Endothelial cell of umbilical vein (primary cell): ENCODE measurements at regions not wholly inside any gene's neighbourhood (a gene's known extent, or its start where the extent isn't known, plus 50 kb on each side); places are given as distances from the start of the nearest gene placed in this dataset.

ENCODE experiments used
- BruUV-seq: library from RNA; stranded (reverse); fragments of 400-500 nt; replicated peaks from 2 replicates; lab custom pipeline; 2021; lab: Mats Ljungman, UMichigan
- CTCF ChIA-PET: fragments of 300-600, 350-600 bp; sonication (Branson Sonifier 250); formaldehyde crosslinking; loops from one replicate; lab custom pipeline; 2021; ENCODE audit warnings: antibody characterized with exemption, inconsistent platforms; lab: Charles Lee
- POLR2A ChIA-PET: fragments of 300-600, 350-600 bp; sonication (Branson Sonifier 250); formaldehyde crosslinking; loops from one replicate; lab custom pipeline; 2021; ENCODE audit warnings: antibody characterized with exemption, inconsistent platforms; lab: Charles Lee
- DNase-seq: peaks from one replicate; pipeline ENCODE4 v3.0.0-alpha.2; 2011; ENCODE audit warnings: low read depth, low spot score
- FAIRE-seq: peaks from 2 replicates; lab custom pipeline; 2011; peaks lifted over from hg19 to GRCh38; lab: Jason Lieb, UNC
- H2AFZ ChIP-seq: 2 replicates; pipeline ENCODE4 v1.6.0; 2012; ENCODE audit warnings: low read depth, low read length, control low read depth, inconsistent platforms
- H3K27ac ChIP-seq: 2 replicates; pipeline ENCODE4 v1.5.1; 2011; ENCODE audit warnings: low read depth, mild to moderate bottlenecking, control low read depth, low read length, moderate library complexity; ENCODE audit not compliant: insufficient read depth
- H3K27me3 ChIP-seq, 2 experiments: 2 replicates each; pipeline versions ENCODE4 v1.6.0 to v1.6.1; 2011; ENCODE audit warnings: low read length in 2 of 2, mixed read lengths in 1 of 2; ENCODE audit not compliant: control insufficient read depth in 2 of 2, insufficient read depth in 2 of 2
- H3K36me3 ChIP-seq, 2 experiments: 2 replicates in 1 of 2; 3 replicates in 1 of 2; pipeline ENCODE4 v1.5.1; 2011; ENCODE audit warnings: low read length in 2 of 2, mild to moderate bottlenecking in 1 of 2, moderate library complexity in 1 of 2; ENCODE audit not compliant: control insufficient read depth in 2 of 2, insufficient read depth in 2 of 2; ENCODE audit errors: extremely low read depth in 1 of 2
- H3K4me1 ChIP-seq: 3 replicates; pipeline ENCODE4 v1.5.1; 2011; ENCODE audit warnings: mild to moderate bottlenecking, low read length; ENCODE audit not compliant: control insufficient read depth, insufficient read depth; ENCODE audit errors: extremely low read depth
- H3K4me2 ChIP-seq: 2 replicates; pipeline ENCODE4 v1.6.1; 2011; ENCODE audit warnings: low read length, control low read depth, mixed read lengths; ENCODE audit not compliant: insufficient read depth
- H3K4me3 ChIP-seq, 3 experiments: fragments of 200-600 bp in 1 of 3; sonication (generic), shearing (Covaris generic) in 1 of 3; replicated peaks in 1 of 3; 2 replicates each; pipeline ENCODE4 v1.5.1; 2011 to 2016; ENCODE audit warnings: control low read depth in 3 of 3, low read length in 3 of 3, mild to moderate bottlenecking in 2 of 3, inconsistent platforms in 1 of 3, low read depth in 1 of 3, moderate library complexity in 1 of 3; ENCODE audit not compliant: insufficient read depth in 1 of 3
- H3K79me2 ChIP-seq: 2 replicates; pipeline ENCODE4 v1.6.0; 2012; ENCODE audit warnings: low read length, inconsistent platforms; ENCODE audit not compliant: control insufficient read depth, insufficient read depth
- H3K9ac ChIP-seq: replicated peaks from 2 replicates; pipeline ENCODE3; 2011; ENCODE audit warnings: low read length, control low read depth; ENCODE audit not compliant: insufficient read depth; ENCODE audit errors: extremely low read depth
- H3K9me1 ChIP-seq: replicated peaks from 3 replicates; pipeline ENCODE4 v1.6.0; 2011; ENCODE audit warnings: mild to moderate bottlenecking, low read length; ENCODE audit not compliant: control insufficient read depth, insufficient read depth; ENCODE audit errors: extremely low read depth
- H3K9me3 ChIP-seq: replicated peaks from 2 replicates; pipeline ENCODE4 v1.5.1; 2012; ENCODE audit warnings: low read length, inconsistent platforms; ENCODE audit not compliant: control insufficient read depth, insufficient read depth
- H4K20me1 ChIP-seq: replicated peaks from 2 replicates; pipeline ENCODE3; 2011; ENCODE audit warnings: mild to moderate bottlenecking, low read length; ENCODE audit not compliant: control insufficient read depth, insufficient read depth; ENCODE audit errors: extremely low read depth
- CTCF ChIP-seq, 2 donors: IDR thresholded peaks; 1 replicate in 1 of 2; 2 replicates in 1 of 2; pipeline ENCODE4 v1.5.1; 2011; ENCODE audit warnings: low read length in 2 of 2, mild to moderate bottlenecking in 2 of 2, moderate library complexity in 2 of 2, control low read depth in 1 of 2, inconsistent platforms in 1 of 2, low read depth in 1 of 2; ENCODE audit not compliant: insufficient read depth in 1 of 2; ENCODE audit errors: extremely low read depth in 1 of 2
- EZH2 ChIP-seq: IDR thresholded peaks from 2 replicates; pipeline ENCODE4 v1.6.1; 2012; ENCODE audit warnings: borderline replicate concordance, low read depth, mild to moderate bottlenecking, moderate library complexity, low read length, inconsistent platforms; ENCODE audit not compliant: severe bottlenecking
- FOS ChIP-seq: IDR thresholded peaks from 2 replicates; pipeline ENCODE4 v1.6.1; 2011; ENCODE audit warnings: mild to moderate bottlenecking, low read length, moderate library complexity, borderline replicate concordance; ENCODE audit not compliant: insufficient read depth
- GATA2 ChIP-seq: IDR thresholded peaks from 2 replicates; pipeline ENCODE4 v1.7.0; 2011; ENCODE audit warnings: low read depth, mild to moderate bottlenecking, moderate library complexity, mixed read lengths, low read length; ENCODE audit not compliant: insufficient read length, insufficient read depth
- JUN ChIP-seq: IDR thresholded peaks from 2 replicates; pipeline ENCODE4 v1.6.1; 2011; ENCODE audit warnings: borderline replicate concordance, low read depth; ENCODE audit not compliant: insufficient read length, insufficient read depth
- MYC ChIP-seq: IDR thresholded peaks from one replicate; pipeline ENCODE4 v1.6.1; 2011; ENCODE audit warnings: mild to moderate bottlenecking, low read depth, low read length
- POLR2A ChIP-seq: IDR thresholded peaks from 2 replicates; pipeline ENCODE4 v1.6.1; 2012; ENCODE audit warnings: low read depth, mild to moderate bottlenecking, control low read depth, low read length
- POLR2AphosphoS5 ChIP-seq: IDR thresholded peaks from 2 replicates; pipeline ENCODE4 v1.6.1; 2012; ENCODE audit warnings: low read depth, mild to moderate bottlenecking, control low read depth, low read length, moderate library complexity; ENCODE audit not compliant: insufficient read depth
- dilution Hi-C: fragments of 300-500 bp; cut with MboI; formaldehyde crosslinking; loops from one replicate; pipeline ENCODE4 v1.15.0; 2019; ENCODE audit warnings: low sequenced_read_pairs; ENCODE audit not compliant: extremely low pct_ligation_motif_present
- intact Hi-C: fragments of 100-400 bp; cut with micrococcal nuclease; formaldehyde crosslinking; loops from one replicate; pipeline ENCODE4 v1.10.0; 2022
- TF ChIP-seq, protein P1 (sequence below): IDR thresholded peaks from 2 replicates; pipeline ENCODE4 v1.6.1; 2011; ENCODE audit not compliant: insufficient read depth, insufficient read length

GRCh38 chr16:72554935-72555334 lies 383.0 kb upstream of the PMFBP1 start:
- Histone ChIP-seq H2AFZ (no peak overlapping the region), H3K9me1 (no peaks in the 10 kb centered on the region), H3K9me3 (no peaks in the 10 kb centered on the region), H4K20me1 (no peaks in the 10 kb centered on the region), H3K4me1 (no peaks in the 10 kb centered on the region), H3K4me2 (no peak overlapping the region), H3K36me3 (no peaks in the 10 kb centered on the region), H3K27ac (no peak overlapping the region), H3K27me3 (no peaks in the 10 kb centered on the region), H3K9ac (no peak overlapping the region), H3K4me3 (no peak overlapping the region), H3K79me2 (no peaks in the 10 kb centered on the region)
- CTCF ChIA-PET = no interaction called here
- DNase-seq = no peak
- dilution Hi-C loops (no loop called here), intact Hi-C loops (loop anchor here (2.0 kb wide), 1 partner anchor 18 kb away; no protein-coding TSS in a partner anchor)
- BruUV-seq = no TSS peak
- POLR2A ChIA-PET = no interaction called here
- no peak for FAIRE-seq
- TF ChIP-seq GATA2 (no peak), POLR2A (no peak), EZH2 (no peak), FOS (no peak), MYC (no peak), JUN (no peak), CTCF (IDR thresholded peaks at IDR 0.05; ENCODE audit: extremely low read depth in 1 of 2, insufficient read depth in 1 of 2, low read depth in 1 of 2, low read length in 2 of 2) (no peak), POLR2AphosphoS5 (no peak)
- TF ChIP-seq, protein P1, sequence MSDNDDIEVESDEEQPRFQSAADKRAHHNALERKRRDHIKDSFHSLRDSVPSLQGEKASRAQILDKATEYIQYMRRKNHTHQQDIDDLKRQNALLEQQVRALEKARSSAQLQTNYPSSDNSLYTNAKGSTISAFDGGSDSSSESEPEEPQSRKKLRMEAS = no peak
